GM19239 (cell line): ENCODE measurements at regions not wholly inside any gene's neighbourhood (a gene's known extent, or its start where the extent isn't known, plus 50 kb on each side); places are given as distances from the start of the nearest gene placed in this dataset.

Experiments
- DNase-seq: peaks from one replicate; pipeline ENCODE4 v3.0.0; 2011; ENCODE audit warnings: low spot score; ENCODE audit not compliant: insufficient read length
- FAIRE-seq: peaks from 2 replicates; lab custom pipeline; 2011; peaks lifted over from hg19 to GRCh38; lab: Jason Lieb, UNC

DNA sequence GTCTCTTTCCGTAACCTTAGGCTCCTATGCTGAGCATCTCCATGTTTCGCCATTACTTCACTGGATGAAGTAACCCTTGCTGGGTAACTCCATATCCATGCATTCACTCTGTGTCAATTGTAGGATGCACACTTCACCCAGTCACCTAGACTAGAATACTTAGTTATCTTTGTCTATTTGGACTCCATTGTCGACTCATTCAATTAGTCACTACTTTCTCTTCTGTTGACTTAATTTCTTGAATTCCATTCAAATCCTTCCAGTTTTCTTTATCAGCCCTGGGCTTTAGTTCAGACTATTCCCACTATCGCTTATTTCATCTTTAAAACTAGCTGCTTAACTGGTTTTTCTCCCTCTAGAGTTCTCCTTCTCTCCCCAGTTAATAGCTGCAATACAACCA is 111.3 kb upstream of the TNS3 start:
- no peak for FAIRE-seq
- no peak for DNase-seq

DNA sequence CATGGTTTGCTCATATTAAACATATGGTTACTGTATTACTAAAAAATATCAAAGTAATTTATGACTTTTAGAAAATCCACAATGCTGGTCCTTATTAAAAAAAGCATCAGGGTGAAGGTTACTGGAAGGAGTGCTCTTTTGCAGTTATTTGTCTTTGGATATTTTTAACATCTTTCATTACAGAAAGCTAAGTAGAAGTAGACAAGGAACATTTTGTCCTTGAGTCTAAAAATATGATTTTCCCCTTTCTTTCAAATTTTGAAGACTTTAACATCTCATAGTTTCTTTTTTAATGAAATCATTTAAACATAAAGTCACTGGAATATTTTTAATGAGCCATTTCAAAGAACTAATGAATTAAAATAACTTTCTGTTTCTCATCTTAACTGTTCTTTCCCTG is 110.1 kb upstream of the TNS3 start:
- FAIRE-seq (no peak), DNase-seq (no peak)

DNA sequence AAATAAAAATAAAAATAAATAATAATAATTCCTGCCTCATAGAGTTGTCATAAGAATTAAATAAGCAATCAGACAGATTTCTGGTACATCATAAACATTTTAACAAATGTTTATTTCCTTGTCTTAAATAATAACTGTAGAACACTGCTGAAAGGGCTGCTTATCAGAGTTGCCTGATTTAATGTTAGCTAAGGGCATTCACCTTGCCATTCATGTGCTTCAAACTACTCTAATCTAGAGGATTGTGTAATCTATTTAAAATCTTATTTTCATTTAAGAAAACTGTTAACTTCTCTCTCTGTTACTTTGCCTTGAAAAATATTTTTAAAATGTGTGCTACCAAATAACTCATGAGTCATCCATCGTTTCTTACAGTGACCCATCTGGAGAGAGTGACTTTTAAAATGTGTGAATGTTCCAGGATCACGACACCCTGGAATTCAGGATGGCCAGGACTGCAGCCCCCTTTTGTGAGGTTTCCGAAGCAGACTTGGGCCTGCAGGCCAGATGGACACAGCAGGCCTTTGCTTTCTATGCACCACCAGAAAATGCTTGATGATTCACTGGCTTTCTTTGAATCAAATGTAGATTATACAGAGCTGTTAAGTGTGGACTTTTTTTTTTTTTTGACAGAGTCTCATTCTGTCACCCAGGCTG is 109.1 kb upstream of the TNS3 start:
- DNase-seq: no peak
- FAIRE-seq: no peak

- no peak for DNase-seq
- FAIRE-seq: no peak
Observed at GRCh38 chr7:47689558-47689957, 107.6 kb upstream of the TNS3 start.

- FAIRE-seq: no peak
Observed at GRCh38 chr7:47688311-47689100, 106.6 kb upstream of the TNS3 start.

GRCh38 chr7:47685712-47686376 is 103.9 kb upstream of the TNS3 start:
- no peak for DNase-seq
- no peak for FAIRE-seq

More at GRCh38 chr7:47688311-47689100, 106.6 kb upstream of the TNS3 start:
- DNase-seq: no peak

- no peak for FAIRE-seq
- no peak for DNase-seq
Observed at GRCh38 chr7:47685151-47685550, 103.2 kb upstream of the TNS3 start.

- DNase-seq (no peak), FAIRE-seq (no peak)
Observed at GRCh38 chr7:47684728-47685127, 102.8 kb upstream of the TNS3 start.

DNA sequence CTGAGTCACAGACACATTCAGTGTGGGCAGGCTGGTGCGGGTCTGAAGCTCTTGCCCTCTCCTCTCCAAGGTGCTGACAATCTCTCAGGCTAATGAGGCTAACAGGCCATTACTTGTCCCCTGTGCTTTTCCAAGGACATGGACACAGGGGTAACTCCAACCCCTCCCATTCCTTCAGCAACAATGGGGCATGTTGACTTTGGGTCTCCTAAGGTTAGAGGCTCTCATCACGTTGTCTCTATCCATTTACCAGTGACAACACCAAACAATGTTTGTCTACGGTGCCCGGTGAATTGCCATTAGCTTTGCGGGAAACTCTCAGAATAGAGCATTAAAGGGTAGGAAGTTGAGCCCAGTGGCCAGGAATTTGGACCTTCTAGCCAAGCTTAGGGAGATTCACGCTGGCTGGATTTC is 101.6 kb upstream of the TNS3 start:
- FAIRE-seq: no peak
- DNase-seq: no peak

GRCh38 chr7:47682874-47683273 is 101.0 kb upstream of the TNS3 start:
- DNase-seq: no peak
- FAIRE-seq: no peak

- no peak for FAIRE-seq
- DNase-seq: no peak
Observed at GRCh38 chr7:47681249-47681810, 99.4 kb upstream of the TNS3 start.

GRCh38 chr7:47678641-47679380 is 96.9 kb upstream of the TNS3 start:
- no peak for DNase-seq
- no peak for FAIRE-seq

GRCh38 chr7:47677664-47678063 is 95.8 kb upstream of the TNS3 start:
- DNase-seq (no peak), FAIRE-seq (no peak)

DNA sequence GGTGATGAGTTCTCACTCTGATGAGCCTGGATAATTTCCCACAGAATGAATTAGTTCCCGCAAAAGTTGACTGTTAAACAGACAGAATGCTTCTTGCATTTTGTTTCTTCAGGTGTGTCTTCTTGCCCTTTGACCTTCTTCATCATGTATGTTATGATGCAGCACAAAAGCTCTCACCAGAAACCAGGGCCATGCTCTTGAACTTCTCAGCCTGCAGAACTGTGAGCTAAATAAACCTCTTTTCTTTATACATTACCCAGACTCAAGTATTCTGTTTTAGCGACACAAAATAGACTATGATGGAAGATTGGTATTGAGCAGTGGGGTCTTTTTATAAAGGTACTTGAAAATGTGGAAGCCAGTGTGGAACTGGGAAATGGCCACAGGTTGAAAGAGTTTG is 95.2 kb upstream of the TNS3 start:
- no peak for FAIRE-seq
- no peak for DNase-seq

DNA sequence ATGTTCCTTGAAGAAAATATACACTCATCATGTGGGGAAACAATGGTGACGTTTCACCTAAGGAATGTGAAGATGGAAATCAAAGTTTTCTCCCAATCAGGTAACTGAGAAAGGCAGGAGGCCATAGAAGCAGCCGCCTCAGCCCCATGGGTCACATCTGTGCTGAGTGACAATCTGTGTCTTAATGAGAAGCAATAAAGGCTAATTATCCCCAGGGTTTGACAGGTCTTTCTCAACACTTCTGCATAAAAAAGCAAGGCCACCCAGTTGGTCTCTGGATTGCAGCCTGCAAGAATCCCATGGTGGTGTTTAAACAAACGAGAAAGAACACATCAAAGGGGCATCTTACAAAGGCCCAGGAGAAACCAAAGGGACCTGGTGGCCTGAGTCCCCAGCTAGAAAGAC is 91.1 kb upstream of the TNS3 start:
- FAIRE-seq (no peak), DNase-seq (no peak)

GRCh38 chr7:47672271-47672791 is 90.4 kb upstream of the TNS3 start:
- peak; percentile 14 for FAIRE-seq
- DNase-seq: no peak

DNA sequence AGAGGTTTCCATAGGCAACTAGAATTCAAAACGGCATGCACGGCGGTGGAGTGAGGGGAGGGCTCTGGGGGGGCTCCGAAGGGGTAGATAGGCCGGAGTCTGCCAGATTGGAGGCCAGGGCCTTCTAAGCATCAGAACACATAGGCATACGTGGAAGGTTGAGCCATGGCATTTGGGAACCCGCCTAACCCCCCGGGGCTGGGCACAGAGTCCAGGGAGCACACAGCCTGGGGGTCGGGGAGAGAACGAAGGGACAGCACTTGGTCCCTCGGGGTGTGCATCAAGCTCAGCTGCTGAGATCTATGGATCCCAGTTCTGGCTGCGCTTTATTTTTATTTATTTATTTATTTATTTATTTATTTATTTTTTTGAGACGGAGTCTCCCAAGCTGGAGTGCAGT is 89.4 kb upstream of the TNS3 start:
- FAIRE-seq: no peak

GRCh38 chr7:47670729-47671128 is 88.8 kb upstream of the TNS3 start:
- FAIRE-seq (peak; percentile 94), DNase-seq (peak; percentile 61)

More for the DNA sequence above, 89.4 kb upstream of the TNS3 start:
- no peak for DNase-seq

DNA sequence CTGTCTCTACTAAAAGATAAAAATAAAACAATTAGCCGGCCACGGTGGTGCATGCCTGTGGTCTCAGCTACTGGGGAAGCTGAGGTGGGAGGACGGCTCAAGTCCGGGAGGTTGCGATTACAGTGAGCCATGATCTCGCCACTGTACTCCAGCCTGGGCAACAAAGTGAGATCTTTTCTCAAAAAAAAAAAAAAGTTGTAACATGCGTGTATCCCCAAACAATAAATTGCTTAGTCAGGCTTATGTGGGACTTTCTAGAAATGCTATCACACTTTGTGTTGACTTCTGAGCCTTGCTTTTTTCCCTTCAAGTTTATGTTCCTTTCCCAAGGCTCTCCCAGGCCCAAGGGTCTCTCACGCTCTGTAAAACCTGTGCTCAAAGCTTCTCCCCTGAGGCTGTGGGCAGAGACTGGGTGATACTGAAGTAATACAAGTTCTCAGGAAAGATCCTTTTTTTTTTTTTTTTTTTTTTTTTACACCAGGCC is 88.0 kb upstream of the TNS3 start:
- DNase-seq (no peak), FAIRE-seq (no peak)
